ENCODE measurements at regions not wholly inside any gene's neighbourhood (a gene's known extent, or its start where the extent isn't known, plus 50 kb on each side); places are given as distances from the start of the nearest gene placed in this dataset.

- H3K4me3 ChIP-seq: no peak overlapping the region
- 6 to 21% (median 11%) methylated on average over 7 of the region's 7 CpGs for WGBS, 3 donors
- no peaks in the 10 kb centered on the region for H3K4me1 ChIP-seq (ENCODE audit: insufficient read depth)
- TF ChIP-seq CTCF (IDR thresholded peaks at IDR 0.05) (no peak), POLR2A (IDR thresholded peaks at IDR 0.05) (no peak), EP300 (IDR thresholded peaks at IDR 0.05) (no peak)
- intact Hi-C loops (cut with DNase I): no loop called here
- no peak for DNase-seq
- no peak overlapping the region for H3K27ac ChIP-seq
- no peaks in the 10 kb centered on the region for H3K27me3 ChIP-seq
- no peaks in the 10 kb centered on the region for H3K9me3 ChIP-seq
- H3K36me3 ChIP-seq: no peaks in the 10 kb centered on the region
These were observed 60.2 kb downstream of the TFAP2C start for GRCh38 chr20:56689318-56689717.

GRCh38 chr20:56689852-56690485 lies 60.9 kb downstream of the TFAP2C start:
- Histone ChIP-seq H3K9me3 (no peaks in the 10 kb centered on the region), H3K36me3 (no peaks in the 10 kb centered on the region), H3K4me1 (ENCODE audit: insufficient read depth) (no peaks in the 10 kb centered on the region), H3K4me3 (no peak overlapping the region), H3K27me3 (no peaks in the 10 kb centered on the region), H3K27ac (no peak overlapping the region)
- TF ChIP-seq POLR2A (IDR thresholded peaks at IDR 0.05): no peak
- WGBS, 3 donors: 38 to 64% (median 38%) methylated on average over 8 of the region's 8 CpGs
- intact Hi-C loops (cut with DNase I): no loop called here
- no peak for DNase-seq

- Histone ChIP-seq H3K27ac (no peak overlapping the region), H3K4me1 (ENCODE audit: insufficient read depth) (no peaks in the 10 kb centered on the region), H3K36me3 (no peaks in the 10 kb centered on the region), H3K27me3 (no peaks in the 10 kb centered on the region), H3K9me3 (no peaks in the 10 kb centered on the region), H3K4me3 (no peak overlapping the region)
- intact Hi-C loops (cut with DNase I): no loop called here
- no peak for TF ChIP-seq EP300 (IDR thresholded peaks at IDR 0.05)
- TF ChIP-seq POLR2A (IDR thresholded peaks at IDR 0.05): no peak
- TF ChIP-seq CTCF (IDR thresholded peaks at IDR 0.05): no peak
- no peak for DNase-seq
- 46 to 66% (median 49%) methylated on average over 11 of the region's 11 CpGs for WGBS, 3 donors
These were observed 61.5 kb downstream of the TFAP2C start for GRCh38 chr20:56690531-56691175.

- Histone ChIP-seq H3K36me3 (no peaks in the 10 kb centered on the region), H3K9me3 (no peaks in the 10 kb centered on the region), H3K4me3 (no peak overlapping the region), H3K4me1 (ENCODE audit: insufficient read depth) (no peaks in the 10 kb centered on the region), H3K27ac (no peak overlapping the region), H3K27me3 (no peaks in the 10 kb centered on the region)
- intact Hi-C loops (cut with DNase I): no loop called here
- TF ChIP-seq CTCF (IDR thresholded peaks at IDR 0.05) (no peak), EP300 (IDR thresholded peaks at IDR 0.05) (no peak), POLR2A (IDR thresholded peaks at IDR 0.05) (no peak)
- WGBS, 3 donors: 48 to 59% (median 50%) methylated on average over 11 of the region's 11 CpGs
- no peak for DNase-seq
These were observed 62.4 kb downstream of the TFAP2C start for GRCh38 chr20:56691325-56691998.

- WGBS, 3 donors: 92 to 93% (median 92%) methylated on average over 5 of the region's 5 CpGs
- Histone ChIP-seq H3K4me3 (no peak overlapping the region), H3K9me3 (no peaks in the 10 kb centered on the region), H3K27ac (no peak overlapping the region), H3K4me1 (ENCODE audit: insufficient read depth) (no peaks in the 10 kb centered on the region), H3K27me3 (no peaks in the 10 kb centered on the region), H3K36me3 (no peaks in the 10 kb centered on the region)
- intact Hi-C loops (cut with DNase I): no loop called here
- TF ChIP-seq EP300 (IDR thresholded peaks at IDR 0.05) (no peak), CTCF (IDR thresholded peaks at IDR 0.05) (no peak)
- DNase-seq: no peak
These were observed 64.1 kb downstream of the TFAP2C start for GRCh38 chr20:56693217-56693616.
